Neuronal stem cell (in vitro differentiated cells): ENCODE measurements at regions not wholly inside any gene's neighbourhood (a gene's known extent, or its start where the extent isn't known, plus 50 kb on each side); places are given as distances from the start of the nearest gene placed in this dataset.

ENCODE experiments used
- DNase-seq: peaks from one replicate; pipeline ENCODE4 v3.0.0-alpha.2; 2013; ENCODE audit warnings: low spot score
- H2AFZ ChIP-seq: one replicate; pipeline ENCODE4 v1.6.1; 2013; ENCODE audit warnings: mild to moderate bottlenecking, low read length, inconsistent platforms
- H2AK5ac ChIP-seq: 2 replicates; pipeline ENCODE4 v1.6.1; 2013; ENCODE audit warnings: low read depth, mild to moderate bottlenecking, inconsistent platforms, low read length, moderate library complexity, mixed read lengths
- H2BK120ac ChIP-seq: 2 replicates; pipeline ENCODE4 v1.6.1; 2013; ENCODE audit warnings: low read depth, mild to moderate bottlenecking, inconsistent platforms, low read length, moderate library complexity, mixed read lengths
- H2BK12ac ChIP-seq: one replicate; pipeline ENCODE4 v1.6.1; 2013; ENCODE audit warnings: low read length, inconsistent platforms
- H2BK15ac ChIP-seq: 2 replicates; pipeline ENCODE4 v1.6.1; 2013; ENCODE audit warnings: mild to moderate bottlenecking, low read length, inconsistent platforms, mixed read lengths
- H2BK5ac ChIP-seq: one replicate; pipeline ENCODE4 v1.6.1; 2013; ENCODE audit warnings: inconsistent platforms, mild to moderate bottlenecking, low read length, moderate library complexity
- H3K14ac ChIP-seq: one replicate; pipeline ENCODE4 v1.6.1; 2013; ENCODE audit warnings: low read length, inconsistent platforms
- H3K18ac ChIP-seq: 2 replicates; pipeline ENCODE4 v1.6.1; 2013; ENCODE audit warnings: low read length, inconsistent platforms
- H3K23ac ChIP-seq: 2 replicates; pipeline ENCODE4 v1.6.1; 2013; ENCODE audit warnings: low read depth, mild to moderate bottlenecking, mixed read lengths, low read length, inconsistent platforms; ENCODE audit not compliant: poor library complexity
- H3K27ac ChIP-seq: replicated peaks from 3 replicates; pipeline ENCODE4 v1.5.1; 2013; ENCODE audit warnings: low read length, inconsistent platforms
- H3K27me3 ChIP-seq, 3 experiments: 2 replicates each; pipeline ENCODE4 v1.6.1; 2013; ENCODE audit warnings: low read length in 3 of 3, mild to moderate bottlenecking in 2 of 3, inconsistent platforms in 1 of 3, low read depth in 1 of 3, mixed read lengths in 1 of 3, moderate library complexity in 1 of 3; ENCODE audit not compliant: control insufficient read depth in 3 of 3, insufficient read depth in 3 of 3
- H3K36me3 ChIP-seq, 2 donors: replicated peaks in 1 of 2; 2 replicates each; pipeline ENCODE4 v1.6.1; 2013; ENCODE audit warnings: low read length in 2 of 2; ENCODE audit not compliant: control insufficient read depth in 2 of 2, insufficient read depth in 2 of 2
- H3K4ac ChIP-seq: 2 replicates; pipeline ENCODE4 v1.6.1; 2013; ENCODE audit warnings: inconsistent platforms, mild to moderate bottlenecking, low read length, moderate library complexity
- H3K4me1 ChIP-seq, 2 donors: 1 replicate in 1 of 2; 2 replicates in 1 of 2; pipeline ENCODE4 v1.6.1; 2013; ENCODE audit warnings: low read length in 2 of 2, low read depth in 1 of 2; ENCODE audit not compliant: control insufficient read depth in 2 of 2, insufficient read depth in 1 of 2
- H3K4me2 ChIP-seq: one replicate; pipeline ENCODE4 v1.6.1; 2013; ENCODE audit warnings: mild to moderate bottlenecking, low read length, inconsistent platforms; ENCODE audit not compliant: insufficient read depth, poor library complexity, severe bottlenecking
- H3K4me3 ChIP-seq, 2 donors: 2 replicates each; pipeline ENCODE4 v1.5.1; 2013; ENCODE audit warnings: low read length in 2 of 2, mild to moderate bottlenecking in 2 of 2, inconsistent platforms in 1 of 2, moderate library complexity in 1 of 2
- H3K79me1 ChIP-seq: one replicate; pipeline ENCODE4 v1.6.1; 2013; ENCODE audit warnings: low read depth, mild to moderate bottlenecking, inconsistent platforms, low read length, moderate library complexity
- H3K9ac ChIP-seq: one replicate; pipeline ENCODE4 v1.6.1; 2013; ENCODE audit warnings: mild to moderate bottlenecking, low read depth, low read length, inconsistent platforms; ENCODE audit not compliant: poor library complexity
- H3K9me3 ChIP-seq, 2 donors: replicated peaks in 1 of 2; 2 replicates each; pipeline versions ENCODE3 to v1.6.1; 2013; ENCODE audit warnings: low read length in 2 of 2, mild to moderate bottlenecking in 2 of 2, inconsistent platforms in 1 of 2, low read depth in 1 of 2, mixed read lengths in 1 of 2, moderate library complexity in 1 of 2; ENCODE audit not compliant: control insufficient read depth in 2 of 2, insufficient read depth in 1 of 2
- H4K8ac ChIP-seq: one replicate; pipeline ENCODE4 v1.6.1; 2013; ENCODE audit warnings: low read depth, mild to moderate bottlenecking, inconsistent platforms, low read length, moderate library complexity
- H4K91ac ChIP-seq: one replicate; pipeline ENCODE4 v1.6.1; 2013; ENCODE audit warnings: low read length, low read depth, mild to moderate bottlenecking, inconsistent platforms; ENCODE audit not compliant: poor library complexity
- WGBS, 2 donors: extraction: QIAGEN DNeasy Blood & Tissue Kit; methylation state at CpG; one replicate each; pipeline ENCODE4 v1.1.7; 2013; ENCODE audit warnings: missing lambda C conversion rate in 2 of 2, mixed read lengths in 1 of 2; ENCODE audit not compliant: insufficient read length in 2 of 2, insufficient replicate concordance in 1 of 2; ENCODE audit errors: extremely low coverage in 2 of 2; 5-methylcytosine and 5-hydroxymethylcytosine counted together

- Histone ChIP-seq H3K14ac (no peak overlapping the region), H3K27ac (no peak overlapping the region), H4K91ac (no peak overlapping the region), H3K9me3 (no peaks in the 10 kb centered on the region), H3K18ac (no peak overlapping the region), H2BK12ac (no peak overlapping the region), H2BK5ac (no peak overlapping the region), H3K36me3 (no peaks in the 10 kb centered on the region), H2AFZ (no peak overlapping the region), H3K23ac (no peak overlapping the region), H3K9ac (no peak overlapping the region), H3K4me2 (no peak overlapping the region), H3K4ac (no peak overlapping the region), H3K27me3 (peaks cover 0 to 9% (median 2%) of the 10 kb centered on the region in 3 experiments), H4K8ac (no peak overlapping the region), H3K4me1 (no peaks in the 10 kb centered on the region), H2BK15ac (no peak overlapping the region), H3K79me1 (no peaks in the 10 kb centered on the region), H2AK5ac (no peak overlapping the region), H3K4me3 (no peak overlapping the region), H2BK120ac (no peak overlapping the region)
- no CpG with 5 or more reads among the region's 2 CpGs for WGBS, 2 donors
- DNase-seq: no peak
These were observed 126.6 kb downstream of the CDC5L start for GRCh38 chr6:44514085-44514484.

DNA sequence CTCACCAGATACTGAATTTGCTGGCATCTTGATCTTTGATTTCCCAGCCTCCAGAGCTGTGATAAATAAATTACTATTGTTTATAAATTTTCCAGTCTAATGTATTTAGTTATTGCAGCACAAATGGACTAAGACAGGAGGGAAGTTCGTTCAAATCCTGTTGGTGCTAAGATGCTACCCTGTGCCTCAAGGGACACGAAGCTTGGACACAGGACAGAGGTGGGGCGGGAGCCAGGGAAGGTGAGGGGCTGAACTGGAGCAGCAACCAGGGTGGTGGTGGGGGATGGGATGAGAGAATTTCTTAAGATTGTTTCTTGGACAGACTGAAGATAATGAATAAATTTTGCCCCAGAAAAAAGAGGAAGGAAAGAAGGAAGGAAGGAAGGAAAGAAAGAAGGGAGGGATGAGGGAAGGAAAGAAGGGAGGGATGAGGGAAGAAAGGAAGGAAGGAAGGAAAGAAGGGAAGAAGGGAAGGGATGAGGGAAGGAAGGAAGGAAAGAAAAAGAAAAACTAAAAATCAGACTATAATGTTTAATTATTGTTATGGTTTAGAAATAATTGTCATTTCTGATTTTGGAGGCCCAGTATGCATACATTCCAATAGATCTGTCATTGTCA, 127.2 kb downstream of the CDC5L start:
- H3K9me3 ChIP-seq: no peaks in the 10 kb centered on the region
- H3K9ac ChIP-seq: no peak overlapping the region
- no peak overlapping the region for H2BK12ac ChIP-seq
- no peak overlapping the region for H3K23ac ChIP-seq
- H2AK5ac ChIP-seq: no peak overlapping the region
- H4K91ac ChIP-seq: no peak overlapping the region
- H3K14ac ChIP-seq: no peak overlapping the region
- no peak overlapping the region for H4K8ac ChIP-seq
- no peak overlapping the region for H3K4me3 ChIP-seq
- no peak overlapping the region for H3K4ac ChIP-seq
- no peak for DNase-seq
- no peak overlapping the region for H2AFZ ChIP-seq
- no peak overlapping the region for H2BK120ac ChIP-seq
- H3K4me2 ChIP-seq: no peak overlapping the region
- no CpG with 5 or more reads among the region's 3 CpGs for WGBS, 2 donors
- peaks cover 0 to 9% (median 2%) of the 10 kb centered on the region in 3 experiments for H3K27me3 ChIP-seq
- no peak overlapping the region for H3K18ac ChIP-seq
- no peak overlapping the region for H2BK15ac ChIP-seq
- H3K27ac ChIP-seq: no peak overlapping the region
- no peaks in the 10 kb centered on the region for H3K4me1 ChIP-seq
- H2BK5ac ChIP-seq: no peak overlapping the region
- no peaks in the 10 kb centered on the region for H3K79me1 ChIP-seq
- H3K36me3 ChIP-seq: no peaks in the 10 kb centered on the region

DNA sequence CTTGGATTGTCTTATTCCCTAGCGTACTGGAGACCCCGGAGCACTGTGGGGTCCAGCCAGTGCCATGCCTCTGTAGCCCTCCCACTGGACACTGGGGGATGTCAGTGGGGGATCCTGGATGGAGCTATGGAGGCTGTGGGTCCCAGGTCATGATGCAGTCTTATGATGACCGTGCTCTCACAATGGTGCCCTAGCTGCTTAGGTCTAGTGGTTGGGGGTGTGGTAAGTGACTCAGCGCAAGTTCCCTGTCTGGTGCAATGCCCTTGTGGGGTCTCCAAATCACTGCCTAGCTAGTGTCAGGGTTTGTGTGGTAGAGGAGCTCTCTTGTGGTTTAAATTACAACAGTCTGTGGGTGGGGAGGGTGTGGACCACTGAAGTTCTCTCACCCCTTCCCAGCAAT, 135.4 kb downstream of the CDC5L start:
- Histone ChIP-seq H3K27ac (no peak overlapping the region), H3K4ac (no peak overlapping the region), H4K91ac (no peak overlapping the region)

DNA sequence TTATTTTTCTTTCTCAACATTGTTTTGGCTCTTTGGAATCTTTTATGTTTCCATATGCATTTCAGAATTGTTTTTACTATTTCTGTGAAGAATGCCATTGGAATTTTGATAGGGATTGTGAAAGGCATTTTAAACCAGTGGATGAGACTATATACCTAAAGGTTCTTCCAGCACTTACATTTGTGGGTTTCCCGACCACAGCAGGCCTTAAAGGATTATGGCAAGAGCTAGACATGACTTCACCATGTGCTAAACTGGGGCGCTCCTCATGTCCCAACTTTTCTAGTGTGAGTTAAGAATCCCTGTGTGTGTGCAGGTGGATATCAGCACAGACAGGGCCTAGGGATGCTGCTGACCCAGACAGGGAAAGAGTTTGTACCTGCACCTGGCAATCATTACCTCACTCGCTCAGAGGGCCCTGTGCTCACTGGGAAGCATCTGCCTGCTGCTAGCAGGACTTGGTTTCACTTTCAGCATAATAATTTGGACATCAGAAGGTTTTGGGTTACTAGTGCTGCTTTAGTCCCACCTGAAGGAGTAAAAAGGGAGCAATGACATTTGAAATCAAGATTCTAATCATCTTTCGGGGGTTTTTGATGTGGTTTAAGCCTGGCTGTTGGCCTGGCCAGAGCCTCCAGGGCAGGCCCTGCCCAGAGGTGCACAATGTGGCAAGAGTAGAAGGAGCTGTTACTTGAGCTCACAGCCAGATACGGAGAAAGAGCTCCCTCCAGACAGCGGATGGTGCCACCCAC, 137.1 kb downstream of the CDC5L start:
- Histone ChIP-seq H4K91ac (no peak overlapping the region), H3K4me1 (no peaks in the 10 kb centered on the region)
- no CpG with 5 or more reads among the region's 6 CpGs for WGBS, 2 donors

More for the DNA sequence above, 135.4 kb downstream of the CDC5L start:
- Histone ChIP-seq H2BK5ac (no peak overlapping the region), H3K36me3 (no peaks in the 10 kb centered on the region), H3K4me2 (no peak overlapping the region), H3K4me1 (no peaks in the 10 kb centered on the region), H2BK12ac (no peak overlapping the region), H3K14ac (no peak overlapping the region), H3K79me1 (no peaks in the 10 kb centered on the region), H2BK120ac (no peak overlapping the region), H3K9ac (no peak overlapping the region), H2AFZ (no peak overlapping the region), H4K8ac (no peak overlapping the region), H2AK5ac (no peak overlapping the region), H3K4me3 (no peak overlapping the region), H3K18ac (no peak overlapping the region), H3K27me3 (no peaks in the 10 kb centered on the region), H2BK15ac (no peak overlapping the region), H3K23ac (no peak overlapping the region), H3K9me3 (peaks cover 5 to 7% of the 10 kb centered on the region in 2 donors)
- no peak for DNase-seq
- no CpG with 5 or more reads among the region's 4 CpGs for WGBS, 2 donors

More for the DNA sequence above, 137.1 kb downstream of the CDC5L start:
- Histone ChIP-seq H2AK5ac (no peak overlapping the region), H3K4me2 (no peak overlapping the region), H3K9ac (no peak overlapping the region), H3K79me1 (no peaks in the 10 kb centered on the region), H3K4me3 (no peak overlapping the region), H2BK120ac (no peak overlapping the region), H3K27me3 (no peaks in the 10 kb centered on the region), H3K27ac (no peak overlapping the region), H4K8ac (no peak overlapping the region), H3K9me3 (peaks cover 5 to 7% of the 10 kb centered on the region in 2 donors), H2BK12ac (no peak overlapping the region), H2AFZ (no peak overlapping the region), H2BK15ac (no peak overlapping the region), H3K4ac (no peak overlapping the region), H3K14ac (no peak overlapping the region), H3K18ac (no peak overlapping the region), H3K36me3 (no peaks in the 10 kb centered on the region), H2BK5ac (no peak overlapping the region), H3K23ac (no peak overlapping the region)
- no peak for DNase-seq
